ENCODE measurements at regions not wholly inside any gene's neighbourhood (a gene's known extent, or its start where the extent isn't known, plus 50 kb on each side); places are given as distances from the start of the nearest gene placed in this dataset.

DNA sequence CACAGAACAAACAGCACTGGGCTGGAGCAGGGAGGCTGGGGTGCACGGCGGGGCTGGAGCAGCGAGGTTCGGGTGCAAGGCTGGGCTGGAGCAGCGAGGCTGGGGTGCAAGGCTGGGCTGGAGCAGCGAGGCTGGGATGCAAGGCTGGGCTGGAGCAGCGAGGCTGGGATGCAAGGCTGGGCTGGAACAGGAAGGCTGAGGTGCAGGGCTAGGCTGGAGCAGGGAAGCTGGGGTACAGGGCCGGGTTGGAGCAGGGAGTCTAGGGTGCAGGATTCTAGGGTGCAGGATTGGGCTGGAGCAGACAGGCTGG is 198.5 kb downstream of the BRD1 start:
- 70 to 79% (median 73%) methylated on average over 8 of the region's 8 CpGs for WGBS, 3 donors
- Histone ChIP-seq H3K4me1 (ENCODE audit: insufficient read depth) (peaks cover 8% of the 10 kb centered on the region), H3K27ac (no peak overlapping the region), H3K4me3 (no peak overlapping the region), H3K27me3 (no peaks in the 10 kb centered on the region), H3K36me3 (no peaks in the 10 kb centered on the region), H3K9me3 (no peaks in the 10 kb centered on the region)
- TF ChIP-seq, protein P1, sequence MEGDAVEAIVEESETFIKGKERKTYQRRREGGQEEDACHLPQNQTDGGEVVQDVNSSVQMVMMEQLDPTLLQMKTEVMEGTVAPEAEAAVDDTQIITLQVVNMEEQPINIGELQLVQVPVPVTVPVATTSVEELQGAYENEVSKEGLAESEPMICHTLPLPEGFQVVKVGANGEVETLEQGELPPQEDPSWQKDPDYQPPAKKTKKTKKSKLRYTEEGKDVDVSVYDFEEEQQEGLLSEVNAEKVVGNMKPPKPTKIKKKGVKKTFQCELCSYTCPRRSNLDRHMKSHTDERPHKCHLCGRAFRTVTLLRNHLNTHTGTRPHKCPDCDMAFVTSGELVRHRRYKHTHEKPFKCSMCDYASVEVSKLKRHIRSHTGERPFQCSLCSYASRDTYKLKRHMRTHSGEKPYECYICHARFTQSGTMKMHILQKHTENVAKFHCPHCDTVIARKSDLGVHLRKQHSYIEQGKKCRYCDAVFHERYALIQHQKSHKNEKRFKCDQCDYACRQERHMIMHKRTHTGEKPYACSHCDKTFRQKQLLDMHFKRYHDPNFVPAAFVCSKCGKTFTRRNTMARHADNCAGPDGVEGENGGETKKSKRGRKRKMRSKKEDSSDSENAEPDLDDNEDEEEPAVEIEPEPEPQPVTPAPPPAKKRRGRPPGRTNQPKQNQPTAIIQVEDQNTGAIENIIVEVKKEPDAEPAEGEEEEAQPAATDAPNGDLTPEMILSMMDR (IDR thresholded peaks at IDR 0.05): no peak
- TF ChIP-seq EP300 (IDR thresholded peaks at IDR 0.05) (no peak), POLR2A (IDR thresholded peaks at IDR 0.05) (no peak)
- DNase-seq: no peak
- intact Hi-C loops (cut with DNase I): no loop called here

DNA sequence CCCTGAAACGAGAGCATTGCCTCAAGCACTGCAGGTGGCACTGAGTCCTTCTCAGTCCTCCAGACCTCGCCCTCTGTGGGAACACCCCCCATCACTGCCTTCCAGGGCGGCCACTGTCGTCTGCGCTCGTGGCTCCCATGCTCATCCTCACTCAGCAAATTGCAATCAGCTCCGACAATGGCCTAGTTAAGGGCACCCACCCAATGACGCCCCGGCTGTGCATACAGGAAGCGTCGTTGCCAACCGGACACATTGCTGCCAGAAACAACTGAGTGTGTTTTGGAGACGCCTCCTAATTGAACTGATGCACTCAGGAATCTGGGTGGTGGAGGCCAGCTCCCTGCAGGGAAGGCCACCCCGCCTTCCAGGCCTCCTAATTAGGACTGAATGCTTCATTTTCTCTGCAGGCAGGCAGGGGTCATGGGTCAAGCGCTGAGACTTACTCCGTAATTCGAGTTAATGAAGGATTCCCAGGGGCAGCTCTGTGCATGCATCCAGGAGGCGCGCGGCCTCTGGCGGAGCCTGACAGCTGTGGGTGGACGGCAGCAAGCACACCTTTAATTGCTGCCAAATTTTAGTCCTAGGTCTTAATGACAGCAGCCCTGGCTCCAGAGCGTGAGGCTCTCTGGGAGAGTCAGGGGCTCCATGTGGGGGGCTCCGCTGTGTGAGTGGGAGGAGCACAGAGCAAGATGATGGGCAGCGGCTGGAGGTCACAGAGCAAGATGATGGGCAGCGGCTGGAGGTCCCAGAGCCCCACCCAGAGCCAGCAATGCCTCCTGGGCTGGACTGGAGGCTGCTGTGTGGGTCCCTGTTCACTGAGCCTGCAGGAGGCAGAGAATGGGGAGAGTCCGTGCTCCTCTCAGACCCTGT is 199.0 kb downstream of the BRD1 start:
- Histone ChIP-seq H3K9me3 (no peaks in the 10 kb centered on the region), H3K4me1 (ENCODE audit: insufficient read depth) (peaks cover 8% of the 10 kb centered on the region), H3K4me3 (no peak overlapping the region), H3K27ac (no peak overlapping the region), H3K36me3 (no peaks in the 10 kb centered on the region), H3K27me3 (no peaks in the 10 kb centered on the region)
- TF ChIP-seq, protein P1 (IDR thresholded peaks at IDR 0.05): no peak
- TF ChIP-seq EP300 (IDR thresholded peaks at IDR 0.05) (no peak), POLR2A (IDR thresholded peaks at IDR 0.05) (no peak)
- intact Hi-C loops (cut with DNase I): no loop called here
- WGBS, 3 donors: 23 to 30% (median 25%) methylated on average over 27 of the region's 27 CpGs
- DNase-seq: no peak

DNA sequence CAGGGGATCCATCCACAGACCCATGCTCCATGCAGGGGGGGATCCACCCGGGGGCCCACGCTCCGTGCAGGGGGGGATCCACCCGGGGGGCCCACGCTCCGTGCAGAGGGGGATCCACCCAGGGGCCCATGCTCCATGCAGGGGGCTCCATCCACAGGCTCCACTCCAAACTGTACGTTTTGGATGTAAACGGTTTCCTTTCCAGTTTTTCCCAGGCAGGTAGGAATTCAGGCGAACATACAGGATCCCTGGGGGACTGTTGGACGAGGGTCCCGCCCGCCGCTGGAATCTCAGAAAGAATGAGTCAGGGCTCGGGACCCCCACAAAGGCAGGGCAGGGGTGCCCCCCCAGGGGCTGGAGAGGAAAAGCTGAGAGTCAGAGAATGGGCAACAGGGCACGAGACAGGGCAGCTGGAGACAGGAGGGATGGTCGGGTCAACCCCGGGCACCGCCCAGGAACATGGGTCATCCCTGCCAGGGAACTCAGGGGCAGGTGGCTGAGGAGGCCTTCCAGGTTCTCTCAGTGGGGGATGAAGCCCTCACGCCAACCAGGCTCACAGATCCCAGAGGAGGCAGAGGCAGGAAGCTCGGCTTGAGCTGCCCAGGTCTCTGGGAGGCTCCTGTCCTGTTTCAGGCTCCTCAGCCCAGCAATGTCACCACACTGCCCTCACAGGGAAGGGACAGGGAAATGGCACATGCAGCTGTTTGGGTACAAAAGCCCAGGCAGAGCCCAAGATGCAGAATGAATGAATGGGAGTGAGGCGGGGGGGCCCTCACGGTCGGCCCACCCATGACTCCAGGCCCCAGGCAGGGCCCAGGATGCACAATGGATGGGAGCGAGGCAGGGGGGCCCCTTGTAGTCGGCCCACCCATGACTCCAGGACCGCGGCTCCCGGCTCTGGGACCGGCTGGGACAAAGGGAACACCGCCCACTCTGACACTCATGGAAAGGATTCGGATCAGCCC is 200.2 kb downstream of the BRD1 start:
- Histone ChIP-seq H3K27me3 (no peaks in the 10 kb centered on the region), H3K36me3 (no peaks in the 10 kb centered on the region), H3K4me1 (ENCODE audit: insufficient read depth) (peaks cover 4% of the 10 kb centered on the region), H3K4me3 (no peak overlapping the region), H3K27ac (no peak overlapping the region), H3K9me3 (no peaks in the 10 kb centered on the region)
- TF ChIP-seq, protein P1 (IDR thresholded peaks at IDR 0.05): no peak
- TF ChIP-seq EP300 (IDR thresholded peaks at IDR 0.05) (no peak), POLR2A (IDR thresholded peaks at IDR 0.05) (no peak)
- 75 to 81% (median 79%) methylated on average over 25 to 31 of the region's 31 CpGs for WGBS, 3 donors
- no peak for DNase-seq
- intact Hi-C loops (cut with DNase I): no loop called here

DNA sequence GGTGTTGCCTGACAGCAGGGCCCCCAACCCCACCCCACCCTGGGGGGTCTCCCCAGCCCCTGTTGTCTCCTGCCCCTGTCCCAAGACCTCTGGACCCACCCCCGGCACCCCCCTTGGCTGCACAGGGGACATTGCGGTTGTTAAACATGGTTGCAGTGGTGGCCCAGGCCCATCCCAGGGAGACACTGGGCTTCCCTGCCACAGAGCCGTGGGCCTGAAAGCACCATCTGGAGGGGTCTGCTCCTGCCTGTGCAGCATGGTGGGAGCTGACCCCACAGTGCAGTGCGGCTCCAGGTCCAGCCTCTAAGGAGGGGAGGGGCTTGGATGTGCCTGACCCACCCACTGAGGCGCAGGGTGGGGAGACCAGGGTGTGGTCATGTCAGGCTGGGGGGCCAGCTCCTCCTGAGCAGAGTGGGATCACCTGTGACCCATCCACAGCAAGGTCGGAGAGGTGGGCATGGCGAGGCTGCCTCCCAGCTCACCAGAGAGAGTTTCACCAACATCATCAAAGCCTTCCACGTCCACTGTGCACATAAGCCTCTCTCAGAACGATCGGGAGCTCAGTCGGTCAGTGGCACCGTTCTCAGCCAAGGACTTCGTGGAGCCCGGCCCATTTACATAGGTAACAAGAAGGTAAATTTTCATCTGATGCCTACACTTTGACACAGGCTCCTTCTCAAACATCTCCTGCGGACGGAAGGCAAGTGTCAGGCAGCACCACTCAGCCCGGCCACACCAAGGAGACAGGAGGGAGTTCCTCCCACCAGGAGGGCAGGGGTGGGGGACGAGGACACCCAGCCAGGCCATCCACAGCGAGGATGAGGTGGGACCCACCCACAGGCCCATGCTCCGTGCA is 201.1 kb downstream of the BRD1 start:
- Histone ChIP-seq H3K36me3 (no peaks in the 10 kb centered on the region), H3K4me1 (ENCODE audit: insufficient read depth) (no peaks in the 10 kb centered on the region), H3K27ac (no peak overlapping the region), H3K9me3 (no peaks in the 10 kb centered on the region), H3K4me3 (no peak overlapping the region), H3K27me3 (no peaks in the 10 kb centered on the region)
- no peak for DNase-seq
- intact Hi-C loops (cut with DNase I): no loop called here
- 74 to 83% (median 82%) methylated on average over 17 to 20 of the region's 20 CpGs for WGBS, 3 donors
- TF ChIP-seq, protein P1 (IDR thresholded peaks at IDR 0.05): no peak
- TF ChIP-seq EP300 (IDR thresholded peaks at IDR 0.05) (no peak), POLR2A (IDR thresholded peaks at IDR 0.05) (no peak)
